GM18873 (cell line): ENCODE measurements at regions not wholly inside any gene's neighbourhood (a gene's known extent, or its start where the extent isn't known, plus 50 kb on each side); places are given as distances from the start of the nearest gene placed in this dataset.
"Not testable (repeated sequence)": the region's sequence is repeated elsewhere in the genome, so short reads cannot be mapped to it uniquely, and the experiment has no call there.

Experiments used
- ATAC-seq: cut with Tn5 transposase; IDR thresholded peaks from one replicate; pipeline ENCODE4 v1.9.1; 2021; ENCODE audit warnings: mild to moderate bottlenecking, moderate library complexity, moderate number of reproducible peaks; ENCODE audit not compliant: unreplicated experiment, low FRiP score

DNA sequence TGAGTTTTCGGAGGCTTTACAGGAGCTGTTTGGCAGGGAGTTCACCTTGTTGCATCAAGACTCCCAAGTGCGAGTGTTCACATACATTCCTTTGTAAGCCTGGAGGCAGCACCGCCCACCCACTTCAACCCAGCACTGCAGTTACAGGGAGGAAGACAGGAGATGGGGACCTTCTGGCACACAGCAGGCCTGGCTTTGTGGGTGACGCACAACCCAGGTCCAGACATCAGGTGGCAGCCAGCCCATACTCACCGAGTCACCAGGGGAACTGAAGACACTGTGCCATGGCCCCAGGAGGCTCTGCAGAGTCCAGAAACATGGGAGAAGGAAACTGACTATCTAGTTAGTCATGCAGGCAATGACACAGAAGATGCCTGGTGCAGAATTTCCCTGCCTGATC lies 305.9 kb upstream of the RNF32 start:
- no peak for ATAC-seq

DNA sequence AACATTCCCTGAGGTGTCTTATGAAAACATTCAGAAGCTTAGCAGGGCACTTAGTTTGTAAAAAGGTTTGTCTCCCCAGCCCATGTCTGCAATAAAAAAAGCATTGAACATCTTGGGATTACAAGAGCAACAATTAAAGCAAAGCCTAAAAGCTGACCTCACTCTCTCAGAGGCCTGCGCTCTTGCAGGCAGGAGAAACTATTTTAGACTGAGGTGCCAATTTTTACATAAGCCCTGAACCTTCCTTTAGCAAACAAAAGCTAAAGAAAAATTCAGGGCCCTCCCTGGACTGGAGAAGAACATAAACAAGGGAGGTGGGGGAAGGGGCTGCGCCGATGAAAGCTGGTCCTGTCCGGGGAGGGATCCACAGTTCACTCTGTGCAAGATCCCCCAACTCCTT lies 312.7 kb upstream of the RNF32 start:
- ATAC-seq, result no peak

DNA sequence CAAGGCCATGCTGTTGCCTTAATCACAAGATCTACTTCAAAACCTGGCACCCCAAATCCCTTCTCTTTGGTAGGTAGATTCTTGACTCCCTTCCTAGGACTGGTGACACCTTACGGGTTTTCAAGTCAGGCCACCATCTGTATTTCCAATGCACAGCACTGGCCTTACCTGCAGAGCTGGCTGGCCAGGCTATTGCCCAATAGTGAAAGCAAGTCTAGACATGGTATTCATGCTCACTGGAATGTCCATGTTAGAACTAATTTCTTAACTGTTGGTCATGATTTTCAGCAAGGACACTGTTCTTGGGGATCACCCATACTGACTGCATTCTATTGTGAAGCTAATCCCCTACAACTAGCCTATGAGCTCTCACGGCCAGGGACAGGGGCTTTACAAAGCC lies 313.1 kb upstream of the RNF32 start:
- ATAC-seq, result no peak

DNA sequence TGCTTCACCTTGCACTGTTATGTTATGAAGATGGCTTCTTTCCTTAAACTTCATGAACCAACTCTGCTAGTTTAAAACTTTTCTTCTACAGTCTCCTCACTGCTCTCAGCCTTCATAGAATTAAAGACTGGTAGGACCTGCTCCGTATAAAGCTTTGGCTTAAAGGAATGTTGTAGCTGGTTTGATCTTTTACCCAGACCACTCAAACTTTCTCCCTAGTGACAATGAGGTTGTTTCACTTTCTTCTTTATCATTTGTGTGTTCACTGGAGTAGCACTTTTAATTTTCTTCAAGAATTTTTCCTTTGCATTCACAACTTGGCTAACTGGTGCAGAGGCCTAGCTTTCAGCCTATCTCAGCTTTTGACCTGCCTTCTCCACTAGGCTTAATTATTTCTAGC lies 316.4 kb upstream of the RNF32 start:
- ATAC-seq, result no peak

DNA sequence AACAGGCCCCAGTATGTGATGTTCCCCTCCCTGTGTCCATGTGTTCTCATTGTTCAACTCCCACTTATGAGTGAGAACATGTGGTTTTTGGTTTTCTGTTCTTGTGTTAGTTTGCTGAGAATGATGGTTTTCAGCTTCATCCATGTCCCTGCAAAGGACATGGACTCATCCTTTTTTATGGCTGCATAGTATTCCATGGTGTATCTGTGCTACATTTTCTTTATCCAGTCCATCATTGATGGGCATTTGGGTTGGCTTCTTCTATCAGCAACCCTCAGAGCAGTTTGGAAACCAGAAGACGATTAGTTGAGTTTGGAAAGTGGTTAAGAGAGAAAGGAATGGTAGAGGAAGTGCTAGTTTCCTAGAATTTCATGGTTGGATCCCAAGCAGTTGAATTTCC lies 319.1 kb upstream of the RNF32 start:
- ATAC-seq, result not testable (repeated sequence)

DNA sequence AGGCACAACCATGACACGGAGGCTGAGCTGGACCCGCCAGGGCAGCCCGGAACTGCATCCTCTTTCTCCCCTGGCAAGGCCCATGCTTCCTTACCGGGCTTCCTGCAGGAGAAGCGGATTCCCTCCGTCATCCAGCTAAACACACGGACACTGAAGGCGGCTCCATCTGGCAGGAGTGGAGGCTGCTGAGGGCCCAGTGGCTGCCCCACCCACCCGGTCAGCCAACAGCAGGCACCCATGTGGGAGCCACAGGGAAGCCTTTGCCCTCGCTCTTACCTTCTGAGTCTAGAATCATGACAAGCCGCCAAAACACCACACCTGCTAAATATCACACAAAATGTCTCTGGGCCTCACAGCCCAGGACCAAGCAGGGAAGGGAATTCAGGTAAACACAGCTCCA lies 321.6 kb upstream of the RNF32 start:
- ATAC-seq, result no peak

DNA sequence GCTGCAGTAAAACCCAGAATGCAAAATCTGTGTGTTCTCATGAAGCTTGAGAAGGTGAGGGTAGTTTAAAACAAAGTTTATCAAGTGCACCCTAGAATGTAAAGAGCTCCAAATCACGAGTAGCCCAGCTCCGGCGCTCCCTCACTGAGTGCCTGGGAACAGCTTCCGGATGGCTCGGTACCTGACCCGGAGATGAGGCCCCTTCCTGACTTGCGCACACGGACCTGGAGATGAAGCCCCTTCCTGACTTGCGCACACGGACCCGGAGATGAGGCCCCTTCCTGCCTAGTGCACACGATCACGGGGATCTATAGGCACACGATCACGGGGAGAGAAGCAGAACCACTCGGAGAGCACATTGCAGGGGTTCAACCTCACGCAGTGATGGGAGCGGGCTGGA lies 322.1 kb upstream of the RNF32 start:
- ATAC-seq, result no peak

DNA sequence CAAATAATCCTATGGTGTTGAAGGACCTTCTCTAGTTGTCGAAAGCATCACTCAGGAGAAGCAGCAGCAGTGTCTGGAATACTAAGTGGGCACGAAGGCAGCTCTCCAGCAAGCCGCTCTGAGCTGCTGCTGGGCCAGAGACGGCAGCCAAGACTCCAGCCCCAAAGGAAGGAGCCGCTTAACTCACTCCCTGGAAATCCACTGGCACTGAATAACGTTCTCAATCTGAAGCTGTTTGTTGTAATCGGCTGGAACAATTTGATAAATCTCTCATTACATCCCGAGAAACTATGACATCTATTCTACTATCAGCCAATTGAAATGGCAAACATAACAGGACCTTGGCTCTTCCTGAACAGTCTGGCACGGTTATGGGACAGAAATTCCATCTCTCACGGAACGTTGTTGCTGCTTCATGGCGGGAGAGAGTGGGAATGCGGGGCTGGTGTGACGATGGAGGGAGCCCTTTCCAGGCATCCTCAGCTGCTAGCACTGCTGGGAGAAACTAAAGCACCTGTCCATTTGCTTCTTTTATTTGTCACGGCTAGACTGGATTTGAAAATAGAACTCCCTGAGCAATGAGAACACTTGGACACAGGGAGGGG lies 331.5 kb upstream of the RNF32 start:
- no peak for ATAC-seq

DNA sequence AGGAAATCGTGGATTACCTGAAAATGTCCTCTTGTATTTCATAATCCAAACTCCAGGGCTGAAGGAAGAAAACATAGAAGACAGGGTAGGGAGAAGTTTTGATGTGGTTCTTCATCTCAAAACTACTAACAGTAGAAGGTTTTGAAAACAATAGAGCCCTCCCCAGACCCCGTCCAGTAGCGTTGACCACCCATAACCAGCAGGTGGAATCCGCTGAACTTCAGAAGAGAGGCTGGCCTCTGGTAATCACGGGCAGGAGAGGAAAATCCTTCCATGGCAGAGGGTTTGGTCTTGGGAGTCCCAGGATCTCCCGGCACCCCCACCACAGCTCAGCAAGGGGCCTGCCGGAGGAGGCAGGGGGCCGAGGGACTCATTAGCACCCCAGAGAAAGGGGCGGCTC lies 333.4 kb upstream of the RNF32 start:
- ATAC-seq, result no peak

DNA sequence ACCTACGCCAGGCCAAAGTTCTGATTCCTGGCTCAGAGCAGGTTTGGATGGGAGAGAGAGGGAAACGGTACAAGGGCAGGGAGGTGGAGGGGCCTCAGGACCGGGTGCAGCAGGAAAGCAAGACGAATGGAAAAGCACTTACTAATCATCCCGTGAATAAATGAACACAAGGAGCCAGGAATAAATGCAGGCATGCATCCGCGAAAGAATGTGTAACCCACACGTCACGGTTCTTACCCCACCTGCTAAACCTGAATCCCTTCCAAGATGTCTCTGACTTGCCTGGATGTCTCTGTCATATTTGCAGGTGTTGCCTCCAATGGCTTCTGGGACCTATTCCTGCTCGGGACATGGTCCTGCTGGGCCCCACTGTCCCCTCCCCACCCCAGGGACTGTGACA lies 335.2 kb upstream of the RNF32 start:
- no peak for ATAC-seq

DNA sequence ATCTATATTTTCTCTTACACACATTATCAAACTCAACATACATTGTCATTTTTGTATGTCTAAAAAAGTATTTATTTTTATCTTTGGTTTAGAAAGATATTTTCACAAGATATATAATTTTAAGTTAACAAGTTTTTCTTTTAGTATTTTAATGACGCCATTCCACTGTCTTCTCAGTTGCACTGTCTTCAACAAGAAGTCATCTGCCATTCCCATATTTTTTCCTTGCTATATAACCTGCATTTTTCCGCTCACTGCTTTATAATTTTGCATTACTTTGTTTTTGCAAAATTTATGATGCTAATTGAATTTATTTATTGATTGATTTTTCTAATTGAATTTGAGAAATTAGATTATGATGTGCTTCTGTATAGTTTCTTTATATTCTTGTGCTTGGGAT lies 357.8 kb upstream of the RNF32 start:
- no peak for ATAC-seq

DNA sequence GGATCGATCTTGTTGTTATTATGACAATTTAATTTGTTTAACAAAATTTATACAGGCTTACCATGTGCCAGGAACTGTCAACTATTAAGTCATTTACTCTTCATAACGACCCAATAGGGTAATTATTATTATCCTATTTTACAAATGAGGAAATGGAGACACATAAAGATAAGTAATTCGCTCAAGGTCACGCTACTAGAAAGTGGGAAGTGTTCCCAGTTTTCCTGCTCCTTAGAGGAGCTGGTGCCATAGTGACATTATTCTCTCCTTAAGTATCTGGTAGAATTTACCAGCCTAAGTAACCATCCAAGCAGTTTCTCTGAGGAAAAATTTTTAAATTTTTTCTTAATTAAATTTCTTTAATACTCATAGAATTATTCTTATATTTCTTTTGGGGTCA lies 360.9 kb upstream of the RNF32 start:
- ATAC-seq, result no peak

DNA sequence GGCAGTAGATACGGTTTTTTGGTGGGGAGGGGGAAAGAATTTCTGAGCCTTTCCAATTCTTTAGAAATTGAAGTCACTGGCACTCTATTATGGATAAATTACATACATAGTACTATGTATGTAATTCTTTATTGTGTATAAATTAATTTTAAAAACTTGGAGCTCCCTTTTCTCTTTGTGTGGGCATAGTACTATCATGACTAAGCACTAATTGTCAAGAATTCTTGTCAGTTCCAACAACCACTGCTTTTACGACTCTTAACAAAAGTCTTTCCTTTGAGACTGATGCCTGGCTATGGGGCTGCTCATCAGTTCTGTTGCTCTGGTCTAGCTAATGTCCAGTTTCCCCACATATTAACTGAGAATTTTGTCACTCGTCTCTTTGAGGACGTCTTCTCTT lies 365.3 kb upstream of the RNF32 start:
- no peak for ATAC-seq

DNA sequence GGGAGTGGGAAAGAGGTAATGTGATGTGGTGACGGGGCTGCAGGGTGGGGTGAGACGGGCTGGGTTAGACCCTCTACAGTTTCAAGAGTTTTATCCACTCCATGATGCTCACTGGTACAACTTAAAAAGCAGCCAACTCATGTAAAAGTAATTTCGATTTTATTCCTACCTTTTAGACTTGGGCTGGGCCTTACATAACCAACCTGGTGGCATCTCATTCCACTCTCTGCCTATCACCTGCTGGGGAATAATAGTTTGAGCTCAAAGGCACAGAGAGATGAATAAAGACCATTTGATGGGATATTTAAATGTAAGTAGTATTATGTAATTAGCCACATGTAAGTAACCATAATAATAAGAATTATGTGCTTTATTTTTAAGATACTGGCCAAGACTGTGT lies 366.0 kb upstream of the RNF32 start:
- no peak for ATAC-seq

DNA sequence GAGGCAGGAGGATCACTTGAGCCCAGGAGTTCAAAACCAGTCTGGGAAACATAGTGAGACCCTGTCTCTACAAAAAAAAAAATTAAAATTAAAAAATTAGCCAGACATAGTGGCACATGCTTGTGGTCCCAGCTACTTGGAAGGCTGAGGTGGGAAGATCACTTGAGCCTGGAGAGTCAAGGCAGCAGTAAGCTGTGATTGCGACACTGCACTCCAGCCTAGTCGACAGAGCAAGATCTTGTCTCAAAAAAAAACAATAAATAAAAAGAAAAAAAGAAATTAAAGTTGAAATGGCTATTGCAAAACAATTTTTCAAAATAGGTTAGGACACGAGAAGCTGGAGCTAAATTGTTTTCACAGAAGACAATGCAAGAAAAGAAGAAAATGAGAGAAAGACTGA lies 379.0 kb upstream of the RNF32 start:
- no peak for ATAC-seq

DNA sequence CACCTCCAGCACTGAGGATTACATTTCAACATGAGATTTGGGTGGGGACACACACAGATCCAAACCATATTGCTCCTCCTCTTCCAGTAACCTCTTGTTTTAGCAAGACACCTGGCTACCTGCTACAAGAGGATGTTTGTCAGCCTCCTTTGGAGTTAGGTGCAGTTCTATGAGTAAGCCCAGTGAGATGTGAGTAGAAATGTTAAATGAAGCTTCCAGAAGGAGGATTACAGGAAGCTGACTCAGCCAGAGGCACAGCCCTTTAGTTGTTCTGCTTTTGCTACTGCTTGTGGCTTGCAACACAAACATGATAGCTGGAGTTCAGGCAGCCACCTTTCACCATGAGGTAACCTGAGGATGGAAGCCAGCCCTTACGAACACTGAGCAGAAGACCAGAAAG lies 382.7 kb upstream of the RNF32 start:
- ATAC-seq, result no peak

DNA sequence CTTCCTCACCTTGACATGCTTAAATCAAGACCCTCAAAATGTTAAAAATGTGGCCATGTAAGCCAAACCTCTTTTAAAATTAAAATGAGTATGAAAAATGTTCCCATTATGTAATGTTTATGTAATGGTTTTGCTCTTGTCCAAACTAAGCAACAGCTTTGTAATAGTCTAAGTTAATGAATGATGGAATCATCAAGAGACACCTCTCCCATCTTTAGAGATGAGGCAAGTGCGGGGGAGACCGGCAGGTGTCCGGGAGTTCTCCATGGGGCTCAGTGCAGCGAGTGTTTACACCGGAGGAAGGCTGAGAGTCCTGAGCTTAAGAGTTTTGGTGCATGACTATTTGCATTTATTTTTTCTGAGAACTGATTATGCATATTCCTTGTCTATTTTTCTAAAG lies 384.9 kb upstream of the RNF32 start:
- ATAC-seq, result no peak

DNA sequence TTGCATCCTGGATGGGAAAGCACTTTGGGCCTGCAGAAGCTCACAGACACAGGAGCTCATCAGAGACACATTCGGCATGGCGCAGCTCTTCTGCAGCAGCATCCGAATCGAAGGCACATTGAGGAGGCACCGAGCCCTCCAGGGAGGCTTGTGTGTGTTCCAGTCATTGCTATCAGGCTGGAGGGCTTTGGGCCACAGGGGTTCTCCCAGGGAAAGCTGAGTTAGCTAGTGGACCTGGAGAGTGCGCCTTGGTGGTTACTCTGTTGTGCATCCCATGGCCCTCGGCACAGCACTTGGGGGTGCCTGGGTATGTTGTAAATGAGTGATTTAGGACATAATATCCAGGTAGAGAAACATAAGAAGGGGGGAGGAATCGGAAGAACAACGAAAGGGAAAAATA lies 388.7 kb upstream of the RNF32 start:
- ATAC-seq, result no peak

DNA sequence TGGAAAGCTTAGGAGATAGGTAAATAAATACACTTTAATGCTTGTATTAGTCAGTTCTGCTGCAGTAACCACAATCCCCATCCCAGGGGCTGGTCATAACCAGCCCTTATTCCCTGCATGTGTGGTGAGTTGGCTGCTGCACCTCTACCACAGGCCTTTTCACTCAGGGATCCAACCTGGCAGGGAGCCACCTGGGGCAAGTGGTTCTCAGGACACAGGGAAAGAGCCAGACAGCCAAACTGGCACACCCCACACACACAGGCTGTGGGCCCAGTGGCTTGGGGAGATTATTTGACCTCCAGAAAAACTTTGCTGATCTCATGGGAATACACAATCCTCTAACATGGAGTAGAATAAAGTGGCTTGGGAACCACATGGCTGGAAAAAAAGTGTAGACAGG lies 400.0 kb upstream of the RNF32 start:
- ATAC-seq, result no peak

DNA sequence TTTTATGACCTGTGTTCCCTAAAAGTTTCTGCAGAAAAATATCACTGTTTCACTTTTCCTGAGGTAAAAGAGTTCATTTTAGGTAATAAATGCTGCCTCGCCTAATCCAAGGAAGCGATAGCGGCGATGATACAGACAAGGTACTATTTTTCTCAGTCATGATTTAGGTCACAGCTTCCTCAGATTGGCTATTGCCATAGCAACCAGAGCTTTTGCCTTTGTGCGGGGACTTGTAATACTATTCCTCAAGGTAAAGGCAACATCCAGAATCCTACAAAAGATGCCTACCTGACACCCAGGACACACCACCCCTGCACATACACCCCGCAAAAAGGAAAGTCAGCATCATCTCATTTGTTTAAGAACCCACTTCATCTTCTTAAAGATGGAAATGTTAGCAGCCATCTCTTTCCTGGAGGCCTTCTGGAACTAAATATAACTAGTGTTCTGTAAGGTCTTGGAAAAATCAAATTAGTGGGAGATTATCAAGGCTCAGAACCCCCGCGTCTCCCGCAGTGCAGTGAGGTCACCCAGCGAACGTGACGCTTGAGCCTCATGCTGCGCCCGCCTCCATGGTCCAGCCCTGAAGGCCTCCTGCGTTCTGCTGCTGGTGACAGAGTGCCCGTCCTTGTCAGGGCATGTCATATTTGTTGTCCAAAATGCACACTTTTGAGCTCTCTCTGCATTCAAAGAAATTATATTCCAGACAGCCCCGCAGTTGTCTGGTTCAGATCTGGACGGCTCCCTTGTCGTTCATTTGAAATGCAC lies 402.0 kb upstream of the RNF32 start:
- no peak for ATAC-seq

DNA sequence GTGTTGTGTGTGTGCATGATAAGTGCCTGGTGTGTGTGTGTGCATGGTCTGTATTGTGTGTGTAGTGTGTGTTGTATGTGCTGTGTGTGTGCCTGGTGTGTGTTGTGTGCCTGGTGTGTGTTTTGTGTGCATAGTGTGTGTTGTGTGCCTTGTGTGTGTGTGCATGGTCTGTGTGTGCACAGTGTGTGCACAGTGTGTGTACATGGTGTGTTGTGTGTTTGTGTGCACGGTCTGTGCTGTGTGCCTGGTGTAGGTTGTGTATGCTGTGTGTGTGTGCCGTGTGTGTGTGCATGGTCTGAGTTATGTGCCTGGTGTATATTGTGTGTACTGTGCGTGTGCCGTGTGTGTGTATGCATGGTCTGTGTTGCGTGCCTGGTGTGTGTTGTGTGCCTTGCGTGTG lies 403.0 kb upstream of the RNF32 start:
- ATAC-seq, result no peak

DNA sequence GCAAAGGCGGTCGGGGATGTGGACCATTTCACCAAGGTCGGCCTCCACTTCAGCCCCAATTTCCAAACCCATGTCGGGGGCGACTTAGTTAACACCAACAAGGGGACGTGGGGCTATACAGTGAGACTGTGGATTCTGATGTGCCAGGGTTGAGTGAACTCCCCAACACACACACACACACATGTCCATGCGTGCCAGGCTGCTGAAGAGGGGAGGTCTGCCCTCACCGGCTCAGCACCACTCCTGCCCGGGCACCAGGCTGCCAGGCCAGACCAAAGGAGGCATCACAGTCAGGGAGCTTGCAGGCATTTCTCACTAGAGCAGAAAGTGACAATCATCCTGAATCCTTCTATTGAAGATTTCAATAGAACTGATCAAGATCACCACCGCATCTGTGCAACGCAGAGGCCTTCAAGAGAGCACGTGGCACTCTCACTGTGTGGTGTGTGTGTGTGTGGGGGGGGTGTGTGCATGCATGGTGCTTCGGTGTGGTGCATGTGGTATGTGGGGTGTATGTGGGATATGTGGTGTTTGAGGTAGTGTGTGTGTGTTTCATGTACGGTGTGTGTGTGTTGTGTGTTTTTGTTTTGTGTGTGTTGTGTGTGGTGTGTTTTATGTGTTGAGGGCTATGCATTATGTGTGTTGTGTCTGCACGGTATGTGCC lies 403.5 kb upstream of the RNF32 start:
- no peak for ATAC-seq
